DND-41 (cell line): ENCODE measurements at regions not wholly inside any gene's neighbourhood (a gene's known extent, or its start where the extent isn't known, plus 50 kb on each side); places are given as distances from the start of the nearest gene placed in this dataset.

Experiments
- ATAC-seq: fragments of 200-7000 bp; cut with Tn5 transposase; 3 replicates; pipeline ENCODE4 v1.9.1; 2021; ENCODE audit warnings: low read depth; ENCODE audit not compliant: insufficient read depth
- DNase-seq: peaks from one replicate; pipeline ENCODE4 v3.0.0-alpha.2; 2020
- H2AFZ ChIP-seq: 2 replicates; pipeline ENCODE4 v1.6.0; 2012; ENCODE audit warnings: low read depth, low read length
- H3K27ac ChIP-seq: 2 replicates; pipeline ENCODE4 v1.5.1; 2012; ENCODE audit warnings: low read length, inconsistent platforms
- H3K27me3 ChIP-seq: fragments of 200-600 bp; sonication (generic); 2 replicates; pipeline ENCODE4 v1.6.0; 2012; ENCODE audit warnings: low read length, mild to moderate bottlenecking, inconsistent platforms; ENCODE audit not compliant: insufficient read depth, poor library complexity
- H3K36me3 ChIP-seq: 2 replicates; pipeline ENCODE4 v1.5.1; 2012; ENCODE audit warnings: low read length, inconsistent platforms; ENCODE audit not compliant: insufficient read depth
- H3K4me1 ChIP-seq: 2 replicates; pipeline ENCODE4 v1.5.1; 2012; ENCODE audit warnings: mild to moderate bottlenecking, low read length; ENCODE audit not compliant: insufficient read depth
- H3K4me2 ChIP-seq: 2 replicates; pipeline ENCODE4 v1.6.0; 2012; ENCODE audit warnings: mild to moderate bottlenecking, moderate library complexity, low read length, inconsistent platforms; ENCODE audit not compliant: insufficient read depth
- H3K4me3 ChIP-seq, 2 experiments: fragments of 200-600 bp in 1 of 2; shearing (Covaris generic) in 1 of 2; 2 replicates each; pipeline ENCODE4 v1.5.1; 2012 to 2016; ENCODE audit warnings: inconsistent platforms in 2 of 2, low read length in 2 of 2, mild to moderate bottlenecking in 2 of 2, low read depth in 1 of 2, moderate library complexity in 1 of 2
- H3K79me2 ChIP-seq: 2 replicates; pipeline ENCODE4 v1.6.0; 2012; ENCODE audit warnings: low read length, inconsistent platforms; ENCODE audit not compliant: insufficient read depth
- H3K9ac ChIP-seq: 2 replicates; pipeline ENCODE4 v1.6.0; 2012; ENCODE audit warnings: low read depth, mild to moderate bottlenecking, inconsistent platforms, low read length, moderate library complexity
- H3K9me3 ChIP-seq: 2 replicates; pipeline ENCODE4 v1.5.1; 2012; ENCODE audit warnings: low read length, moderate library complexity, mild to moderate bottlenecking, inconsistent platforms; ENCODE audit not compliant: insufficient read depth, severe bottlenecking
- H4K20me1 ChIP-seq: 2 replicates; pipeline ENCODE4 v1.6.0; 2012; ENCODE audit warnings: low read length; ENCODE audit not compliant: insufficient read depth
- EZH2 ChIP-seq: IDR thresholded peaks from 3 replicates; pipeline ENCODE4 v1.6.1; 2012; ENCODE audit warnings: borderline replicate concordance, low read depth, mild to moderate bottlenecking, moderate library complexity, low read length, inconsistent platforms; ENCODE audit not compliant: severe bottlenecking
- TF ChIP-seq, protein P1 (sequence below): IDR thresholded peaks from 2 replicates; pipeline ENCODE4 v1.5.1; 2012; ENCODE audit warnings: borderline replicate concordance, low read length, moderate library complexity, mild to moderate bottlenecking; ENCODE audit not compliant: poor library complexity, severe bottlenecking; ENCODE audit errors: extremely low read depth

DNA sequence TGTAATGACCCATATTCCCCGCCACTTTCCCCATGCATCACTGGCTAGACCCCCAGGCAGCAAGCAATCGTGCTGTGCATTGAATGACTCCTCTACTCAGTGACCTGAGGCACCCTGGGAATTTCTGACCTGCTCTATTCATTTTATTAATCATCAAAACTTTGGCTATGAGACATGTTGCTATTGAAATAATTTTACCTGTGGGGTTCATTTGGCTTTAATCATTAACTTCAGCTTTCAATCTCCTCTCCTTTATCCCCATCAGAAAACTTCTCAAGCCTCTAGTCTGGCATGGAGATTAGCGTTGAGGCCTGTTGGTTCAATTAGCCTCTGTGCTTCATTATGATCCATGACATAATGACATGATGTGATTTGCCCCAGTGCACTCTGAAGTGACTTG lies 429.0 kb downstream of the ZNF608 start:
- no peak for TF ChIP-seq EZH2
- TF ChIP-seq, protein P1, sequence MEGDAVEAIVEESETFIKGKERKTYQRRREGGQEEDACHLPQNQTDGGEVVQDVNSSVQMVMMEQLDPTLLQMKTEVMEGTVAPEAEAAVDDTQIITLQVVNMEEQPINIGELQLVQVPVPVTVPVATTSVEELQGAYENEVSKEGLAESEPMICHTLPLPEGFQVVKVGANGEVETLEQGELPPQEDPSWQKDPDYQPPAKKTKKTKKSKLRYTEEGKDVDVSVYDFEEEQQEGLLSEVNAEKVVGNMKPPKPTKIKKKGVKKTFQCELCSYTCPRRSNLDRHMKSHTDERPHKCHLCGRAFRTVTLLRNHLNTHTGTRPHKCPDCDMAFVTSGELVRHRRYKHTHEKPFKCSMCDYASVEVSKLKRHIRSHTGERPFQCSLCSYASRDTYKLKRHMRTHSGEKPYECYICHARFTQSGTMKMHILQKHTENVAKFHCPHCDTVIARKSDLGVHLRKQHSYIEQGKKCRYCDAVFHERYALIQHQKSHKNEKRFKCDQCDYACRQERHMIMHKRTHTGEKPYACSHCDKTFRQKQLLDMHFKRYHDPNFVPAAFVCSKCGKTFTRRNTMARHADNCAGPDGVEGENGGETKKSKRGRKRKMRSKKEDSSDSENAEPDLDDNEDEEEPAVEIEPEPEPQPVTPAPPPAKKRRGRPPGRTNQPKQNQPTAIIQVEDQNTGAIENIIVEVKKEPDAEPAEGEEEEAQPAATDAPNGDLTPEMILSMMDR: no peak
- no peaks in the 10 kb centered on the region for H3K79me2 ChIP-seq
- H3K4me1 ChIP-seq: no peaks in the 10 kb centered on the region
- DNase-seq (no peak), ATAC-seq (no peak)
- H3K4me2 ChIP-seq: no peak overlapping the region
- no peaks in the 10 kb centered on the region for H3K36me3 ChIP-seq
- no peak overlapping the region for H3K9ac ChIP-seq
- H2AFZ ChIP-seq: no peak overlapping the region
- no peak overlapping the region for H3K4me3 ChIP-seq
- H3K27me3 ChIP-seq: no peaks in the 10 kb centered on the region
- H3K9me3 ChIP-seq: no peaks in the 10 kb centered on the region
- H4K20me1 ChIP-seq: no peaks in the 10 kb centered on the region
- H3K27ac ChIP-seq: no peak overlapping the region

- Histone ChIP-seq H3K9ac (no peak overlapping the region), H3K27ac (no peak overlapping the region), H3K27me3 (no peaks in the 10 kb centered on the region), H3K4me3 (no peak overlapping the region), H3K4me2 (no peak overlapping the region), H3K36me3 (no peaks in the 10 kb centered on the region), H4K20me1 (no peaks in the 10 kb centered on the region), H3K9me3 (no peaks in the 10 kb centered on the region), H3K4me1 (peaks cover under 1% of the 10 kb centered on the region; the same call in 1 of the 2 replicates), H3K79me2 (no peaks in the 10 kb centered on the region), H2AFZ (no peak overlapping the region)
- DNase-seq (no peak), ATAC-seq (no peak)
- TF ChIP-seq, protein P1: no peak
- TF ChIP-seq EZH2: no peak
Measured at GRCh38 chr5:124315741-124316415, 430.6 kb downstream of the ZNF608 start.

DNA sequence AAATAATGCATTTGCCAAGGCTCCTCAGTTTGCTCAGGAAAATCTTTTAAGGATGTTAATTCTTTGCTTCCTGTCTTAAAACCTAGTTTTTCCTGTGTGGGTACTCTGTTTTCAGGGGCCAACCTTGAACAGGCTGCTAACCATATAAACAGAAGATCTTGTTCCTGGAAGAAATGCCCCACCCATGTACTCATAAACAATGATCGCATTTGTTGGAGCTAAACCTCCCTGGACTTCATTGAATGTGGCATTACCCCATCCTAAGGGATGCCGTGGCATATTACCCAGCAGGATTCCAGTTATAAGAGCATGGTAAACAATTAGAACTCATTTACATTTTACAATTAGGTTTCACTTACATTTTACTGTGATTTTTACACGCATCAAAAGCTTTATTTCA lies 436.0 kb downstream of the ZNF608 start:
- Histone ChIP-seq H3K4me3 (no peak overlapping the region), H2AFZ (peak overlapping the region; percentile 3; the same call in 1 of the 2 replicates), H3K79me2 (no peaks in the 10 kb centered on the region), H3K27me3 (no peaks in the 10 kb centered on the region), H4K20me1 (no peaks in the 10 kb centered on the region), H3K9ac (no peak overlapping the region), H3K27ac (peak overlapping the region; percentile 5; the same call in 1 of the 2 replicates), H3K4me1 (peaks cover 17% of the 10 kb centered on the region), H3K36me3 (no peaks in the 10 kb centered on the region), H3K9me3 (no peaks in the 10 kb centered on the region), H3K4me2 (no peak overlapping the region)
- TF ChIP-seq, protein P1: no peak
- no peak for TF ChIP-seq EZH2
- no peak for DNase-seq
- ATAC-seq: no peak
